NCI-H2029 treated with DMSO at 0.1 percent for 48 hours (cell line): ENCODE measurements at regions not wholly inside any gene's neighbourhood (a gene's known extent, or its start where the extent isn't known, plus 50 kb on each side); places are given as distances from the start of the nearest gene placed in this dataset.

Source experiments
- DNase-seq: peaks from one replicate; lab custom pipeline; 2025; lab: John Stamatoyannopoulos, UW

DNA sequence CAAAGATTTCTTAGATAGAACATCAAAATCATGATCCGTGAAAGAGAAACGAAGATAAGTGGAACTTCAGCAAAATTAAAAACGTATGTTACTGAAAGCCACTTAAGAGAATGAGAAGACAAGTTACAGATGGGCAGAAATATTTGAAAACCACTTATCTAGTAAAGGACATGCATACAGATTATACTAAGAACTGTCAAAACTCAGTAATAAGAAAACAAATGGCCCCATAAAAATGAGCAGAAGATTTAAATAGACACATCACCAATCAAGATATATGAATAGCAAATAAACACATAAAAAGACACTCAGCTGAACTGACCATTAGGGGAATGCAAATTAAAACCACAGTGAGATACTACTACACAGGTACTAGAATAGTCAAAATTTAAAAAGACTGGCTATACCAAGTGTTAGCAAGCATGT lies 343.7 kb downstream of the PTEN start:
- DNase-seq = no peak

DNA sequence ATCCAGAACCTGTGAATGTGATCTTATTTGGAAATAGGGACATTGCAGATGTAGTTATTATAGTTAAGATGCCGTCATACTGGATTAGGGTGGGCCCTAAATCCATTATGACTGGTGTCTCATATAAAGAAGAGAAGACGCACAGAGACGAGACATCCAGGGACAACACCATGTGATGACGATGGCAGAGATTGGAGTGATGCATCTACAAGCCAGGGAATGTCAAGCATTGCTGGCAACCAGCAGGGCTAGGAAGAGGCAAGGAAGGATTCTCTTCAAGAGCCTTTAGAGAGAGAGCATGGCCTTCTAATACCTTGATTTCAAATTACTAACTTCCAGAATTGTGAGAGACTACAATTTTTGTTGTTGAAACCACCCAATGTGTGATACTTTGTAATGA lies 345.8 kb downstream of the PTEN start:
- no peak for DNase-seq

DNA sequence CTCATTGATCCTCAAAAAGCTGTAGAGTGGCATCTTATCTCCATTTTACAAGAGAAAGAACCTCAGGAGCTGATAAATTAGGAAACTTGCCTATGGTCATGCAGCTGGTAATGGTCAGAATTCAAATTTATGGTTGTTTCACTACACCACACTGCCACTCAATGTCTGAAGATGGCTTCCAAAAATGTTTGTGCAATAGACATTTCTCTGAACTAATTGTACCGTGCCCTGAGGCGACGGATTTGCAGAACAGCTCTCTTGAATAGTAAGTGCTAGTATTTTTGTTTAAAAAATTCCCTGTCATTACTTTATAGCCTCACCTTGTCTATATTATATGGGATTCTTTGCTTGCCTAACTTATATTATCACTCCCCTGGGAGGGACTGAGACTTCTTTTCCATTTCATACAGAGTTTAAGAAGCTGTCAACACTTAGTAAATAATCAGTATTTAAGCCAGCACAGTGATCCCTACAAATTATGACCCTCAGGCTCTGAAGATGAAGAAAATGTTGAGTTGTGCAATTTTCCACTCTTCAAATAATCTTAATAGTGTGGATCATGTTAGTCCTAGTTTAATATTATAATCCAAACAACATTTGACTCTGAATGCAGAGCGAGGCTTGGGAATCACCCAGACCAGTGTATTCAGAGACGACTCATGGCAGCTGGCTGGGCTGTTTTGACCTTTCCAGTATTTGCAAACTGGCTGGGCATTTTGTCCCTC lies 346.6 kb downstream of the PTEN start:
- DNase-seq = no peak

DNA sequence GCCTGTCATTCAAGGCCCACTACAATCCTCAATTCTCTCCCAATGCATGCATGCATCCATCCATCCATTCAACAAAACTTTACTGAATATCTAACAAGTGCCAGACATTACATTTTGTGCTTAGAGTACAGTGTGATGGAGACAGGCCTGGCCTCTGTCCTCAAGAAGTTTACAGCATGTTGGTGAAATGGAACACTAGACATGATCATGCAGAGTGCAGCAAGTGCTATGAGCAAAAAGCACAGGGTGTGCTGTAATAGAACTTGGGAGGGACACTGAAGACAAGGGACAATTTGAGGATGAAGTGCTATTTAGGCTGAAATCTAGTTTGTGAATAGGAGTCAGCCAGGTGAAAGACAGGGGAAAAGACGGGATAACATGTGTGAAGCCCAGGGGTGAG lies 347.8 kb downstream of the PTEN start:
- no peak for DNase-seq

DNA sequence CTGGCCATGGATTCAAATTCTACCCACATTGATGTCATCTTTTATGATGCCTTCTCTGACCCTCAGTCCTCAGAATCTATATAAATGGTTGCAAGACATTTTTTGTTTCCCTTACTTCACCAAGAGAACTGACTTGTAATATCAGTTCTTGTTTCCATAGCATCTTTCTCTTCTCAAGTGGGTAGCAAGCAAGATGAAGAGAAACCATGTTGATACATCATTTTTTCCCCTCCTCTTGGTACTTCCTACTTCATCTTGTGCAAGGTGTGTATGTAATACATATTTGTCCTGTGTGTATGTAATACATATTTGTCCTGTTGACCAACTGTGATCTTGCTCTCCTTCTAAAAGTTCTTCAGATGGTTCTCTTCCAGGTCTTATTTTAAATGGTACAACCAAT lies 348.6 kb downstream of the PTEN start:
- no peak for DNase-seq

DNA sequence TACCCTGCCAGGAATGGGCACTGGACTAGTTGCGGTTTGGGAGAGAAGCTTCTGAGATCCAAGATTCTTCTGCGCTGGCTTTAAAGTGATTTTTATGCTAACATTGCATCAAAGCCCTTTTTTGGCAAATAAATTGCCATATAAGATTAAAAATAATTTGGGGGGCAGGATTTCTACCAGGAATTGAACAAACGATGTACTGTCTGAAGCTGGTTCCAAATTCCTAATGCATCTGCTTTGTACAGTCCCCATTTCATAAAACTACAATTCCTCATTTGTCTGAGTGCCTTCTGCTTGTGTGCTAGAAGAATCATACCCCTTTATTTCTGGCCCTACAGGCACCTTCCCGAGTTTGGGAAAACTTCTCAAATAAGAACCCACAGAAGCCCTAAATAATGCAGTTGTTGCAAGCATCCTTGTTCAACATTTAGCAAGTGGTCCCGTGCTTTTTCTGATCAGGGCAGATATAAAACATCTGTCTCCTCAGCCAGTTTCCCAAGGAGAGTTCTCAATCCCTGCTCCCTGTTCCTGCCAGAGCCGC lies 349.7 kb downstream of the PTEN start:
- DNase-seq = no peak

DNA sequence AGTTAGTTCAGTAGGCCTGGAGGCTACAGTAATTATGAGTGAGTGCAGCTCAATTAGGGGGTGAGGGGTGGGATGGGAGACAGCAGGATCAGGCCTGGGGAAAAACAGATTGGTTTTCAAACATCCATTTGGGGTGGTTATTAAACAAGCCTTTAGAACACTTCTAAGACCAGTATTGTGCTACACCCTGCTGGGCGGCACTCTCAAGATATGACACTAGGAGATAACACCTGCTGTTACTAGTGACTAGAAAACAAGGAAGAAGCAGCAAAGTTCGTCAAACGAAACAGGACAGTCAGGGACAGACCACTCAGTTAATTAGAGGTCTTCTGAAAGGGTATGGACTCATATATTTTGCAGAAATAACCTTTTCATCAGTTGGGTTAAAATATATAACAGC lies 353.6 kb downstream of the PTEN start:
- DNase-seq = no peak

DNA sequence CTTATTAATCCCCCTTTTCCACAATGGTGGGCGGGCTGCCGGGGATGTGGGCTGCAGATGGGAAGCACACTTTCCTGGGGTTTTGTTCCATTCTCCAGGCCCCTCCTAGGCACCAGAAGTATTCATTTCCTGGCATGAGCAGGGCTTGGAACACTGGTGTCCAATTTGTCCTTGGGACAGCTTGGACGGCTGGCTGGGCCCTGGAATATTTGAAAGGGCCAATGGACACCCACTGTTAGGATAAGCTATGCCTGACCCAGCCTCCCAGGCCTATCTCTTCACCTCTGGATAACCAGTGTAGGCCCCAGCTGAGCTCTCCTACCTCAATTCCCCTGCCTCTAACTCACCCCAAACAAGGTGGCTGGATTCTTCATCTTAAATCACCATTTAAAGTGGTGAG lies 354.9 kb downstream of the PTEN start:
- DNase-seq = no peak

DNA sequence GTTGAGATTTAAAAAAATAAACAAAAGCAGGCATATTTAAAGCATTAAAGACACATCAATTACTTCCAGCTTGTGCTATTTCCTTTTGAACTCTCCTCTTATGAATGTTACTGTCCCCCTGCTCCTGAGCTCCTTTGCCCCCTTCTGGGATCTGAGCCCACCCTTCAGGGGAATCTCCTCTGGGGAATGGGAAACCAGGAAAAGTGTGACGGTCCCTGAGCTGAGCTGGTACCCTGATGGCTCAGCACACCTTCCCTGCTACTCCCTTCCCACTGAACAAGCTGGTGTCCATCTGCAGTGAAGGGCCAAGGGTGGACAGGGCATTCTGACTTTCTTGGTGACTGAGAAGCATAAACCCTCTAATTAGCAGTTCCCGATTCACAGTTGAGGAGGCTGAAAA lies 356.3 kb downstream of the PTEN start:
- no peak for DNase-seq

DNA sequence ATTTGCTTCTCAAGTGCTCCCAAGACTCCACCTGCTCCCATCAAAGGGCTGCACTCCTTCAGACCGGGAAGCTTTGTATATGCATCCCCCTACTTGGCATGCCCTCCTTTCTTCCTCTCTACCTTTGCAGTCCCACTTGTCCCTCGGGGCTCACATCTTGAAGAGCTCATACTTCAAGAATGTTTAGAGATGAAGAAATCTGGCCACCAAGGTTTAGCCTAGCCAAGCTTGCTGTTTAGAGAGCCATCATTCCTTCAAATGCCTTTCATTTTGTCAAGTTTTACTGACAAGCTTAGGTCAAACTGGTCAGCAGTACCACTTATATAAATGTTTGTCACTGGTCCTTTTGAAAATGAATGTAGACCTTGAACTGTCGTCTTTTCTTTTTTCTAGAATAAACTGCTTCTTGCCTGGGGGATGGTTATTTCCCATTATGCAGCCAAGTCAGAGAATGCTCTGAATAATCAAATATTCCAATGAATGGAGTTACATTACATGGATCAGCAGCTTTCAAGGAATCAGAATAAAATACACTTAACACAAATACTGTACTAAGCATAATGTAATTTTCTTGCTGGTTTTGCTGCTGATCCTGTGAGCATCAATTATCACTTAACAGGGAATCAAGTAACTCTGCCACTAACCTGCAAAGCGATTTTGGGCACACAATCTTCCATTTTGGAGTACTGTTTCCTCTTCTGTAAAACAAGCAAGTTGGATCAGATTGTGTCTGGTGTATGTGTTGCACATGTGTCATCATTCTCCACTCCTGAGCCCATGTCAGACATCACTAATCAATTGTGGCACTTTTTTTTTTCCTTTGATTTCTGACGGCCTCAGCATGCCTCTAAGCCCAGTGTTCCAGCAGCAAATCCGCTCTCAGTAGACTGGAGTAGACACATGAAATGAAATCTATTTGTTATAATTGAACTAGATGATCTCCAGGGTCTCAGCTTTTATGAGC lies 357.9 kb downstream of the PTEN start:
- DNase-seq = no peak

DNA sequence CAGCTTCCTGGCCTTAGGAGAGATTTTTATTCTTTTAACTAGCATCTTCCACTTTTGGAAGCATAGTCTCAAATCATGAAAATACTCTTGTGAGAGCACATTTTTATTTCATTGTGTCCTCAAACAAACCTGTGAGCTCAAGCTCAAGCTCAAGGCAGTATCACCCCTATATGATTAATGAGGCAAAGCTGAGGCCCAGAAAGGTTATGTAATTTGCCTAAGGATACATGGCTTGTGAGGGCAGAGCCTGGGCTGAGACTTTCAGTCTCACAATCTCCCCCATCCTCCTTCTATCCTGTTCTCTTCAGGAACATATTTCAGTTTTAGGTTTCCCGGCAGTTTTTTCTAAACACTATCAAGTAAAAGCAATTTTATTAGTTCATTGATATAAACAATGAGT lies 359.5 kb downstream of the PTEN start:
- DNase-seq = no peak
